ENCODE measurements at regions not wholly inside any gene's neighbourhood (a gene's known extent, or its start where the extent isn't known, plus 50 kb on each side); places are given as distances from the start of the nearest gene placed in this dataset.

GRCh38 chr1:188594542-188595235 is 1765.9 kb downstream of the PLA2G4A start:
- TF ChIP-seq CTCF (conservative IDR thresholded peaks at IDR 0.05; ENCODE audit: low read length) (no peak), EZH2phosphoT487 (IDR thresholded peaks at IDR 0.05; ENCODE audit: borderline replicate concordance, low read depth, low read length) (no peak)

Measured in OCI-LY7 (cell line).